ENCODE measurements at regions not wholly inside any gene's neighbourhood (a gene's known extent, or its start where the extent isn't known, plus 50 kb on each side); places are given as distances from the start of the nearest gene placed in this dataset.

DNA sequence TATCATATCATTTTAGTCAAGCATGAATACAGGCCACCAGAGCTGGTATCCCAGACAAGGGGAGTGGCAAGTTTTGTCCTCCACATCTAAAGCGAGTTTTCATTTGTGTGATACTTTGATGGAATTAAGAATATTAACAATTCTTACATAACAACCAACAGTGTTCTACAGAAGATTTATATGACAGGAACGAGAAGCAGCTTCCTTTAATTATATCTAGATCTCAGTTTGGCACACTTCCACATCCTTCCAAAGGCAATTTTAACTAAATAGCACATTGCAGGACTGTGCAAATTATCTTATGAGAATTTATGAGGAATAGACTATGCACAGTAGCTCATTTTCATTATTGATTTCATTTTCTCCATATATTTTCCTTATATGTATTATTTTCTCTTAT, 121.2 kb upstream of the GUCY1A1 start:
- intact Hi-C loops (cut with micrococcal nuclease; ENCODE audit: unreplicated experiment): no loop called here
- no peaks in the 10 kb centered on the region for H4K20me1 ChIP-seq (ENCODE audit: insufficient read depth)
- BruUV-seq (replicated peaks): no TSS peak
- no peaks in the 10 kb centered on the region for H3K9me3 ChIP-seq (ENCODE audit: insufficient read depth, low read depth)
- CTCF ChIA-PET: interaction anchor here (0.7 kb wide), 1 partner anchor 15 kb away, joined by 5 read pairs; no protein-coding TSS in a partner anchor
- H3K4me1 ChIP-seq (replicated peaks; ENCODE audit: insufficient read depth): no peaks in the 10 kb centered on the region
- no peak overlapping the region for H3K4me2 ChIP-seq
- no peaks in the 10 kb centered on the region for H3K36me3 ChIP-seq (ENCODE audit: low read depth)
- no peak overlapping the region for H3K27ac ChIP-seq
- H3K4me3 ChIP-seq: no peak overlapping the region
- no peak overlapping the region for H2AFZ ChIP-seq
- no peaks in the 10 kb centered on the region for H3K27me3 ChIP-seq (ENCODE audit: insufficient read depth, low read depth)
- H3K79me2 ChIP-seq (ENCODE audit: low read depth): no peaks in the 10 kb centered on the region
- TF ChIP-seq, protein P1, sequence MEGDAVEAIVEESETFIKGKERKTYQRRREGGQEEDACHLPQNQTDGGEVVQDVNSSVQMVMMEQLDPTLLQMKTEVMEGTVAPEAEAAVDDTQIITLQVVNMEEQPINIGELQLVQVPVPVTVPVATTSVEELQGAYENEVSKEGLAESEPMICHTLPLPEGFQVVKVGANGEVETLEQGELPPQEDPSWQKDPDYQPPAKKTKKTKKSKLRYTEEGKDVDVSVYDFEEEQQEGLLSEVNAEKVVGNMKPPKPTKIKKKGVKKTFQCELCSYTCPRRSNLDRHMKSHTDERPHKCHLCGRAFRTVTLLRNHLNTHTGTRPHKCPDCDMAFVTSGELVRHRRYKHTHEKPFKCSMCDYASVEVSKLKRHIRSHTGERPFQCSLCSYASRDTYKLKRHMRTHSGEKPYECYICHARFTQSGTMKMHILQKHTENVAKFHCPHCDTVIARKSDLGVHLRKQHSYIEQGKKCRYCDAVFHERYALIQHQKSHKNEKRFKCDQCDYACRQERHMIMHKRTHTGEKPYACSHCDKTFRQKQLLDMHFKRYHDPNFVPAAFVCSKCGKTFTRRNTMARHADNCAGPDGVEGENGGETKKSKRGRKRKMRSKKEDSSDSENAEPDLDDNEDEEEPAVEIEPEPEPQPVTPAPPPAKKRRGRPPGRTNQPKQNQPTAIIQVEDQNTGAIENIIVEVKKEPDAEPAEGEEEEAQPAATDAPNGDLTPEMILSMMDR (conservative IDR thresholded peaks at IDR 0.05): no peak
- no peak for TF ChIP-seq EZH2 (IDR thresholded peaks at IDR 0.05; ENCODE audit: low read depth)
- no peak for DNase-seq
- no peaks in the 10 kb centered on the region for H3K9me2 ChIP-seq (ENCODE audit: insufficient read depth)
- POLR2A ChIA-PET (ENCODE audit: unreplicated experiment): no interaction called here
- no peaks in the 10 kb centered on the region for H3F3A ChIP-seq (ENCODE audit: insufficient read depth, low read depth)

DNA sequence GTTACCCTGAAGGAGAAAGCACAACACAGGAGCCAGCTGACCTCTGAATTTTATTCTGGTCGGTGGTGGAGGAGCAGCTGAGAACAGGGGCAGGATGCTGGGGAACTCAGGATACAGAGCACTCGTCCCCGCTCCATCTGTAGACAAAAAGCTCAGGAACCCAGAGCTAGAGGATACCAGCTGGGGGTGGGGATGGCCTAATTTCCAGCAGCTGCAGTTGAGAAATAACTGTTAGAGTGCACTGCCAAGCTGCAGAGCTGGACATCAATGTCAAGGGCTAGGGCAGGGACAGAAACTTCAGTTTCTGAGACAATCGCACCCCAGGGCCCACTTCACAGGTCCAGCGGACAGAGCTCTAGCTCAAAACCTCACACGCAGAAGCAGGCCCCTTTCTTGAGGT, 122.1 kb upstream of the GUCY1A1 start:
- no TSS peak for BruUV-seq (replicated peaks)
- ChIA-PET POLR2A (ENCODE audit: unreplicated experiment) (no interaction called here), CTCF (no interaction called here)
- Histone ChIP-seq H3K9me2 (ENCODE audit: insufficient read depth) (no peaks in the 10 kb centered on the region), H3K9me3 (ENCODE audit: insufficient read depth, low read depth) (no peaks in the 10 kb centered on the region), H3K4me3 (no peak overlapping the region), H3K4me1 (replicated peaks; ENCODE audit: insufficient read depth) (no peaks in the 10 kb centered on the region), H3K36me3 (ENCODE audit: low read depth) (no peaks in the 10 kb centered on the region), H3K79me2 (ENCODE audit: low read depth) (no peaks in the 10 kb centered on the region), H4K20me1 (ENCODE audit: insufficient read depth) (no peaks in the 10 kb centered on the region), H2AFZ (no peak overlapping the region), H3K27me3 (ENCODE audit: insufficient read depth, low read depth) (no peaks in the 10 kb centered on the region), H3F3A (ENCODE audit: insufficient read depth, low read depth) (no peaks in the 10 kb centered on the region), H3K27ac (no peak overlapping the region), H3K4me2 (no peak overlapping the region)
- intact Hi-C loops (cut with micrococcal nuclease; ENCODE audit: unreplicated experiment): no loop called here
- no peak for TF ChIP-seq EZH2 (IDR thresholded peaks at IDR 0.05; ENCODE audit: low read depth)
- TF ChIP-seq, protein P1 (conservative IDR thresholded peaks at IDR 0.05): no peak
- no peak for DNase-seq

DNA sequence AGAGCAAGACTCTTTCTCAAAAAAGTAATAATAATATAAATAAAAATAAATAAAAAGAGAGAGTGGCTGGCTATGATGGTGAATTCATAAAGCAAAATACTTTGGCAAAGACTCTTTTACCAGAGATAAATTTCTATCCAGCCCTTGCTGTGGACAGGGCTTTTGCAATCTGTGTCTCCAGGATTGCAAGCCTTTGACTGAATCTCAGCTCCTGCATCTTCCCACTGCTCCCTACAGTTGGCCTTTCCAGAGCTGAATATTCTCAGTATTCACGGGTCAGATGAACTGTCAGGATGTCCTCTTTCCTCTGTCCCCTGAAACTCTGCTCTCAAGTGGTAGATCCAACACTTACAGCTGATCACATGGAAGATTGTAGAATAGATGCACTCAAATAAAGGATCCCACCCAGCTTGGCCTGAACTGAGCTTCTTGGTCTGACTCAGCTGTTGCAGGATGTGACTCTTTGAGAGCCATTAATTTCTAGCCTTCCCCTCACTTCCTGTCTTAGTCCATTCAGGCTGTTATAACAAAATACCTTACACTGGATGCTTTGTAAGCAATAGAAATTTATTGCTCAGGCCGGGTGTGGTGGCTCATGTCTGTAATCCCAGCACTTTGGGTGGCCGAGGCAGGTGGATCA, 123.4 kb upstream of the GUCY1A1 start:
- ChIA-PET CTCF (no interaction called here), POLR2A (ENCODE audit: unreplicated experiment) (no interaction called here)
- Histone ChIP-seq H3K4me2 (no peak overlapping the region), H3F3A (ENCODE audit: insufficient read depth, low read depth) (no peaks in the 10 kb centered on the region), H3K36me3 (ENCODE audit: low read depth) (no peaks in the 10 kb centered on the region), H3K4me1 (replicated peaks; ENCODE audit: insufficient read depth) (no peaks in the 10 kb centered on the region), H3K27ac (no peak overlapping the region), H3K9me3 (ENCODE audit: insufficient read depth, low read depth) (no peaks in the 10 kb centered on the region), H3K9me2 (ENCODE audit: insufficient read depth) (no peaks in the 10 kb centered on the region), H2AFZ (no peak overlapping the region), H3K4me3 (no peak overlapping the region), H3K79me2 (ENCODE audit: low read depth) (no peaks in the 10 kb centered on the region), H3K27me3 (ENCODE audit: insufficient read depth, low read depth) (no peaks in the 10 kb centered on the region), H4K20me1 (ENCODE audit: insufficient read depth) (no peaks in the 10 kb centered on the region)
- BruUV-seq (replicated peaks): no TSS peak
- DNase-seq: no peak
- TF ChIP-seq, protein P1 (conservative IDR thresholded peaks at IDR 0.05): no peak
- no peak for TF ChIP-seq EZH2 (IDR thresholded peaks at IDR 0.05; ENCODE audit: low read depth)
- intact Hi-C loops (cut with micrococcal nuclease; ENCODE audit: unreplicated experiment): no loop called here
